ENCODE measurements at regions not wholly inside any gene's neighbourhood (a gene's known extent, or its start where the extent isn't known, plus 50 kb on each side); places are given as distances from the start of the nearest gene placed in this dataset.

GRCh38 chr14:97707603-97708002 lies 910.4 kb downstream of the VRK1 start:
- Mint-ChIP-seq H3K36me3 (ENCODE audit: low read depth) (peaks cover 20% of the 10 kb centered on the region), H3K4me3 (peak overlapping the region; percentile 26), H3K4me1 (peaks cover 90% of the 10 kb centered on the region), H3K27ac (peak overlapping the region; percentile 96), H3K27me3 (no peaks in the 10 kb centered on the region), H3K9me3 (peaks cover 4% of the 10 kb centered on the region)
- ChIA-PET CTCF (interaction anchor here (0.9 to 2.2 kb wide), 3 partner anchors 17 to 104 kb away, joined by 3 to 8 read pairs (median 5); no protein-coding TSS in a partner anchor), POLR2A (interaction anchor here (1.0 to 7.1 kb wide), 10 partner anchors 10 to 1559 kb away, joined by 3 to 67 read pairs (median 4); no protein-coding TSS in a partner anchor)
- DNase-seq, result peak; percentile 65

GRCh38 chr14:97709552-97709951 lies 912.4 kb downstream of the VRK1 start:
- Mint-ChIP-seq H3K36me3 (ENCODE audit: low read depth) (peaks cover 13% of the 10 kb centered on the region), H3K27me3 (no peaks in the 10 kb centered on the region), H3K4me3 (no peak overlapping the region), H3K4me1 (peaks cover 77% of the 10 kb centered on the region), H3K27ac (no peak overlapping the region), H3K9me3 (peaks cover 2% of the 10 kb centered on the region)
- POLR2A ChIA-PET, result interaction anchor here (7.1 kb wide), 1 partner anchor 14 kb away, joined by 67 read pairs; no protein-coding TSS in a partner anchor
- peak; percentile 56 for DNase-seq
- CTCF ChIA-PET, result no interaction called here

DNA sequence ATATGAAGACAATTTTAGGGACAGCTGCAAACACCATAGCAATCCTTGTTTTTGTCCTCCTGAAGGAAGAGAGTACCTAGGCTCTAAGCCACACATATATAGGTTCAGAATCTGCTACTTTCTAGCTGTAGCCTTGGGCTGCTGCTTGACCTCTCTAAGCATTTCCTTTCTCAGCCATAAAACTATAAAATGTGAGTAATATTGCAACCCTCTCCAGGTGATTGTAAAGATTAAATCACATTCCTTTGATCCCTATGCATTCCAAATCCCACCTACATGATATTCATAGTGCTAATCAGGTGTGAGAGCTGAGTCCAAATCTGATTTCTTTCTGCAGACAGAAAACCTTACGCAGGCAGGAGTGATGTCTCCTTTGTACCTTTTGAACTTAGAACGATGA lies 913.5 kb downstream of the VRK1 start:
- peaks cover 66% of the 10 kb centered on the region for H3K4me1 Mint-ChIP-seq
- H3K27me3 Mint-ChIP-seq, result no peaks in the 10 kb centered on the region
- ChIA-PET POLR2A (no interaction called here), CTCF (interaction anchor here (0.8 kb wide), 1 partner anchor 18 kb away, joined by 4 read pairs; no protein-coding TSS in a partner anchor)
- DNase-seq, result no peak
- H3K36me3 Mint-ChIP-seq (ENCODE audit: low read depth), result peaks cover 10% of the 10 kb centered on the region
- no peak overlapping the region for H3K27ac Mint-ChIP-seq
- no peak overlapping the region for H3K4me3 Mint-ChIP-seq
- peaks cover 2% of the 10 kb centered on the region for H3K9me3 Mint-ChIP-seq

DNA sequence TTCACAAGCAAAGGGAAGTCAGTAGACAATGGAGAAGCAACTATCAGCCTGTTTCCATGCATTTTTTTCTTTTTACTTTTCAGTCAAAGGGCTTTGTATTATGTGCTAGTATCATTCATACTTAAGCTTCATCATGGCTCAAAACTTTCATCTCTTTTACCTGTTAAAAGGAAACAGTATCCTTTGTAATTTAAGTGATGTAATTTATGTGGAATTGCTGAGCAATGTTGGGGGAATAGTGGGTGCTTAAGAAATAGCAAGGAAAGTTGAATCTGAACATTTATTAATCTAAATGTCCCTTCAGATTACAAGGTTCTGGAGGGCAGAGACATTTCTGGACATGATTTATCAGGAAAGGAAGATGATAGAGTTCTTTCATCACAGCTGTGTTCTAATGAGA lies 915.3 kb downstream of the VRK1 start:
- no peak for DNase-seq
- Mint-ChIP-seq H3K9me3 (peaks cover 2% of the 10 kb centered on the region), H3K4me1 (peaks cover 49% of the 10 kb centered on the region), H3K27me3 (no peaks in the 10 kb centered on the region), H3K4me3 (no peak overlapping the region), H3K36me3 (ENCODE audit: low read depth) (peaks cover 10% of the 10 kb centered on the region), H3K27ac (no peak overlapping the region)
- POLR2A ChIA-PET, result interaction anchor here (1.0 to 1.4 kb wide), 2 partner anchors 12 to 266 kb away, joined by 4 to 7 read pairs; no protein-coding TSS in a partner anchor
- CTCF ChIA-PET, result interaction anchor here (1.1 to 2.6 kb wide), 3 partner anchors 12 to 266 kb away, joined by 3 to 9 read pairs (median 3); no protein-coding TSS in a partner anchor

GRCh38 chr14:97713023-97713422 lies 915.8 kb downstream of the VRK1 start:
- Mint-ChIP-seq H3K4me1 (peaks cover 43% of the 10 kb centered on the region), H3K36me3 (ENCODE audit: low read depth) (peaks cover 13% of the 10 kb centered on the region), H3K4me3 (no peak overlapping the region), H3K27ac (no peak overlapping the region), H3K27me3 (no peaks in the 10 kb centered on the region), H3K9me3 (peaks cover 2% of the 10 kb centered on the region)
- CTCF ChIA-PET, result interaction anchor here (0.6 to 2.6 kb wide), 4 partner anchors 11 to 265 kb away, joined by 3 to 9 read pairs (median 4); no protein-coding TSS in a partner anchor
- no peak for DNase-seq
- POLR2A ChIA-PET, result interaction anchor here (1.0 to 1.4 kb wide), 2 partner anchors 12 to 265 kb away, joined by 4 to 7 read pairs; no protein-coding TSS in a partner anchor

DNA sequence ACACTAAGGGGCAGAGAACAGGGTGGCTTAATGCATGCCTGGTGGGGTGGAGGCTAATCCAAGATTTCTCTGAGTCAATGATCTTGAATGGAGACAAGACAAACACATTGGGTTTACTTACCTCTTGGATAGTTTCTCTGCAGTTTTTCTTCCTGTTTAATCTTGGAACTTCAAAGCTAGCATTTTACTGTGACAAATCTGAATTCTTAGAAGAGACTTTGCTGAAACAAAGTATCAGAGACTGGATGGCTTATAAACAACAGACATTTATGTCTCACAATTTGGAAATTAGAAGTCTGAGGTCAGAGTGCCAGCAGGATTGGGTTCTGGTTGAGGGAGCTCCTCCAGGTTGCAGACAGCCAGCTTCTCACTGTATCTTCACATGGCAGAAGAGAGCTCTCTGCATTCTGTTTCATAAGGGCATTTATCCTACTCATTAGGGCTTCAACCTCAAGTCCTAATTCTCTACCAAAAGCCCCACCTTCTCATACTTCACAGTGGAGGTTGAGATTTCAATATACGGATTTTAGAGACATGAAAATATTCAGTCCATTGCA lies 921.8 kb downstream of the VRK1 start:
- DNase-seq, result no peak
- Mint-ChIP-seq H3K4me1 (peaks cover 43% of the 10 kb centered on the region), H3K36me3 (ENCODE audit: low read depth) (peaks cover 21% of the 10 kb centered on the region), H3K27me3 (no peaks in the 10 kb centered on the region), H3K4me3 (no peak overlapping the region), H3K9me3 (peaks cover 10% of the 10 kb centered on the region), H3K27ac (no peak overlapping the region)
- ChIA-PET CTCF (no interaction called here), POLR2A (no interaction called here)

DNA sequence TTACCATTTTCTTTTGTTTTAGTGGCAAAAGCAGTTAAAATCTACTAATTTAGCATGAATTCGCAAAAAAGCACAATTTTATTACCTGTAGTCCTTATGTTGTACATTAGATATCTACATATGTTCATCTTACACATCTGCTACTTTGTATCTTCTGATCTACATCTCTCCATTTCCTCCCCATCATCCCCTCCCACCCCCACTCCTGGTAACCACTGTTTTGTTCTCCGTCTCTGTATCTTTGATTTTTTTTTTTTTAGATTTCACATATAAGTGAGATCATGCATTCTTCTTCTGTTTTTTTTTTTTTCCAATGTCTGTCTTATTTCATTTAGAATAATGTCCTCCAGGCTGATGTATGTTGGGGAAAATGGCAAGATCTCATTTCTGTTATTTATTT lies 922.7 kb downstream of the VRK1 start:
- ChIA-PET POLR2A (interaction anchor here (0.9 kb wide), 1 partner anchor 12 kb away, joined by 3 read pairs; no protein-coding TSS in a partner anchor), CTCF (interaction anchor here (0.7 kb wide), 1 partner anchor 1567 kb away, joined by 3 read pairs; no protein-coding TSS in a partner anchor)
- H3K27me3 Mint-ChIP-seq, result no peaks in the 10 kb centered on the region
- H3K36me3 Mint-ChIP-seq (ENCODE audit: low read depth), result peaks cover 21% of the 10 kb centered on the region
- no peak for DNase-seq
- H3K4me1 Mint-ChIP-seq, result peaks cover 52% of the 10 kb centered on the region
- H3K27ac Mint-ChIP-seq, result no peak overlapping the region
- no peak overlapping the region for H3K4me3 Mint-ChIP-seq
- peaks cover 10% of the 10 kb centered on the region for H3K9me3 Mint-ChIP-seq

DNA sequence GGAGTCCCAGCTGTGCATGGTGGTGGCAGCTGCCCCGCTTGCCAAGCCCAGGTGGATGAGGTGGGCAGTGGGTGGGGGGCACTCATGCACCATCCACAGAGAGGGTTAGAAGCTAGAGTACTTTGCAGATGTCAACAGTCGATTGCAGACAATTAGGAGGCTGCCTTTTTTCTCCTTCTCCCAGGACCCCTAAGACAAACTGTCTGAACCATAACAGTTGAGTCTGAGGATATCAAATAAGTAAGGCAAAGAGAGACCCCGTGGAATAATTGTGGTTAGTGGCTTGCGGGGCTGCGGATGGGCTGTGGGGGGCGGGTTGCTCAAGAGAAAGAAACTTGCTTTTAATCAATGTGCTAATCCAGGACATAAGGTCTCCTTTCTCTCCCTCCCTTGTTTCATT lies 926.2 kb downstream of the VRK1 start:
- ChIA-PET CTCF (interaction anchor here (1.1 kb wide), 1 partner anchor 15 kb away, joined by 3 read pairs; no protein-coding TSS in a partner anchor), POLR2A (interaction anchor here (1.1 to 4.8 kb wide), 3 partner anchors 17 to 1539 kb away, joined by 3 to 67 read pairs (median 16); no protein-coding TSS in a partner anchor)
- no peak for DNase-seq
- Mint-ChIP-seq H3K4me1 (peaks cover 66% of the 10 kb centered on the region), H3K9me3 (peaks cover 10% of the 10 kb centered on the region), H3K36me3 (ENCODE audit: low read depth) (peaks cover 24% of the 10 kb centered on the region), H3K27me3 (no peaks in the 10 kb centered on the region), H3K27ac (peak overlapping the region; percentile 94), H3K4me3 (no peak overlapping the region)

DNA sequence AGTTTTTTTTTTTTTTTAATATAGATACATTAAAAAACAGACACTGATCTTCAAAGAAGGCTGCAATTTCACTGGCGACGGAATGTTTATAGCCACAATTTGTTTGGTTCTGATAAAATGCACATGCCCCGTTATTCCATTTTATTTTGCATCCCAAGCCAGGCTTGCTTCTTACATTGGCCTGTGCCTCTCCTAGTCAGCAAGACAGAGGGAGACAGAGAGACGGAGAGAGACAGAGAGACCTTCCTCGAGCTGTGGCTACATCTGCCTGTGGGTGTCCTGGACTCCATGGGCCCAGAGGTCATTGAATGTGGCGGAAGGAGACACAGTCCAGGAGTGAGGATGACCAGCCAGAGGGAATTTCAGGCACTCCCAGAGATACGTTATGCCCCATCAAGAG lies 926.6 kb downstream of the VRK1 start:
- DNase-seq, result no peak
- Mint-ChIP-seq H3K27me3 (no peaks in the 10 kb centered on the region), H3K9me3 (peaks cover 10% of the 10 kb centered on the region), H3K4me3 (peak overlapping the region; percentile 61), H3K36me3 (ENCODE audit: low read depth) (peaks cover 24% of the 10 kb centered on the region), H3K27ac (peak overlapping the region; percentile 94), H3K4me1 (peaks cover 62% of the 10 kb centered on the region)
- ChIA-PET POLR2A (interaction anchor here (0.8 to 4.8 kb wide), 8 partner anchors 11 to 1539 kb away, joined by 3 to 67 read pairs (median 5); no protein-coding TSS in a partner anchor), CTCF (interaction anchor here (0.9 to 1.9 kb wide), 6 partner anchors 10 to 265 kb away, joined by 3 to 9 read pairs (median 6); no protein-coding TSS in a partner anchor)

- Mint-ChIP-seq H3K9me3 (peaks cover 11% of the 10 kb centered on the region), H3K4me3 (peak overlapping the region; percentile 61)
These were observed 927.1 kb downstream of the VRK1 start for GRCh38 chr14:97724265-97724731.

DNA sequence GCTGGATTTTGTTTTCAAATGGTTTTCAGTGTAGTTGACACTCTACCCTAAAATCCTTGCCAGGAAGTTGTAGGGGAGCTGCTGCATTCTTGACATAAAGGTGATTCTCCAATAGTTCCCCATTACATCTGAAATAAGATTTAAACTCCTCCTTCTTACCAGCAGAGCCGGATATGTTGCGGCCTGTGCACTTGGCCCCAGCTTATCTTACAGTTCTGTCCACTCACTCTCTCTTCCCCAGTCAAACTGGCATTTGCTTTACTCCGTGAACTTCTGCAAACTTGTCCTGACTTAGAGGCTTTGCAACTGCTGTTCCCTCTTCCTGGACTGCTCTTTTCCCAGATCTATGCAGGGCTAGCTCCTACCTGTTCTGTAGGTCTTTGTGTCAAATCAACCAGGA lies 929.5 kb downstream of the VRK1 start:
- H3K27me3 Mint-ChIP-seq, result no peaks in the 10 kb centered on the region
- ChIA-PET POLR2A (no interaction called here), CTCF (interaction anchor here (0.6 kb wide), 3 partner anchors 430 to 507 kb away, joined by 3 to 5 read pairs (median 3); no protein-coding TSS in a partner anchor)
- no peak for DNase-seq
- peaks cover 16% of the 10 kb centered on the region for H3K36me3 Mint-ChIP-seq (ENCODE audit: low read depth)
- H3K4me1 Mint-ChIP-seq, result peaks cover 42% of the 10 kb centered on the region
- H3K4me3 Mint-ChIP-seq, result no peak overlapping the region
- peaks cover 8% of the 10 kb centered on the region for H3K9me3 Mint-ChIP-seq
- no peak overlapping the region for H3K27ac Mint-ChIP-seq

More at GRCh38 chr14:97724265-97724731, 927.1 kb downstream of the VRK1 start:
- peak overlapping the region; percentile 94 for H3K27ac Mint-ChIP-seq
- DNase-seq, result peak; percentile 51
- peaks cover 57% of the 10 kb centered on the region for H3K4me1 Mint-ChIP-seq
- ChIA-PET CTCF (interaction anchor here (0.6 to 1.9 kb wide), 9 partner anchors 11 to 292 kb away, joined by 3 to 9 read pairs (median 4); no protein-coding TSS in a partner anchor), POLR2A (interaction anchor here (0.6 to 4.8 kb wide), 11 partner anchors 9 to 1538 kb away, joined by 3 to 67 read pairs (median 3); no protein-coding TSS in a partner anchor)
- H3K27me3 Mint-ChIP-seq, result no peaks in the 10 kb centered on the region
- peaks cover 24% of the 10 kb centered on the region for H3K36me3 Mint-ChIP-seq (ENCODE audit: low read depth)

GRCh38 chr14:97730706-97731105 lies 933.5 kb downstream of the VRK1 start:
- DNase-seq, result no peak
- POLR2A ChIA-PET, result no interaction called here
- Mint-ChIP-seq H3K9me3 (peaks cover 6% of the 10 kb centered on the region), H3K4me3 (no peak overlapping the region), H3K36me3 (ENCODE audit: low read depth) (peaks cover 6% of the 10 kb centered on the region), H3K27ac (no peak overlapping the region), H3K4me1 (peaks cover 10% of the 10 kb centered on the region), H3K27me3 (no peaks in the 10 kb centered on the region)
- CTCF ChIA-PET, result no interaction called here

- ChIA-PET POLR2A (no interaction called here), CTCF (no interaction called here)
- peaks cover 3% of the 10 kb centered on the region for H3K36me3 Mint-ChIP-seq (ENCODE audit: low read depth)
- peaks cover 1% of the 10 kb centered on the region for H3K4me1 Mint-ChIP-seq
- peaks cover 6% of the 10 kb centered on the region for H3K9me3 Mint-ChIP-seq
- no peak overlapping the region for H3K27ac Mint-ChIP-seq
- no peaks in the 10 kb centered on the region for H3K27me3 Mint-ChIP-seq
- H3K4me3 Mint-ChIP-seq, result no peak overlapping the region
- DNase-seq, result no peak
These were observed 934.6 kb downstream of the VRK1 start for GRCh38 chr14:97731800-97732199.
